ENCODE measurements at regions not wholly inside any gene's neighbourhood (a gene's known extent, or its start where the extent isn't known, plus 50 kb on each side); places are given as distances from the start of the nearest gene placed in this dataset.
"Not testable (repeated sequence)": the region's sequence is repeated elsewhere in the genome, so short reads cannot be mapped to it uniquely, and the experiment has no call there.

DNA sequence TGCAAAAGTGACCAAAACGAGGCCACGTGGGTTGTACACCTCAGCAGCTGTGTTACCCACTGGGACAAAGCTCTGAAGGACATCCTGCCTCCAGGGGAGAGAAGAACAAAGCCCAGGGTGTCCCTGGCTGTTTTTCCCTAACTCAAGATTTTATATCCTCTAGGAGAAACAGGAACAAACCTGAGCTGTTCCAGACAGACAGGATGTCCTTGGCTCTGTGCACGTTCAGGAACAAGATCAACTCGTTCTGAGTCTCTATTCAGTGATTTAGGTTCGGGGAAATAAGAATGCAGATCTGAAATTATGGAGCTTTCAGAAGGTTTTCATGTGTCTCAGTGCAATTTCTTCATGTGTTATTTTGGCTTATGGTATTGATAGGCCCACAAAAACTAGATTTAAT, 465.3 kb downstream of the TMEM121 start:
- not testable (repeated sequence) for DNase-seq

DNA sequence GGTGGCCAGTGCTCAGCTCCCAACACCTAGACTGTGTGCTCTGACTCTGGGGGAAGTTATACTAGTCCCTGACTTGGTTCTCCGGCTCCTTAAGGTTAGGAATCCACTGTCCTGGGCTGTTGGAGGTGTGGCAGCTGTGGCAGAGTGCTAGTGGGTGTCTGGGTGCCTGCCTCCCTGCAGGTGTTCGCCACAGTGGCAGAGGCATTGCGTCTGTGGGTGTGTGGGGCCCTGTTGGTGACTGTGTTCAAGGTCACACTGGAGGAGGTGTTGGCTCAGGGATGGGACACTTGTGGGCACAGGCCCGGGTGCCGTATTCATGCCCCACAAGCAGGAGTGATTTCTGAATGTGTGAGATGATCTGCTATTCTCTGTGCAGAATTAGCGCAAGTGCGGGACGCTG, 467.4 kb downstream of the TMEM121 start:
- no peak for DNase-seq

DNA sequence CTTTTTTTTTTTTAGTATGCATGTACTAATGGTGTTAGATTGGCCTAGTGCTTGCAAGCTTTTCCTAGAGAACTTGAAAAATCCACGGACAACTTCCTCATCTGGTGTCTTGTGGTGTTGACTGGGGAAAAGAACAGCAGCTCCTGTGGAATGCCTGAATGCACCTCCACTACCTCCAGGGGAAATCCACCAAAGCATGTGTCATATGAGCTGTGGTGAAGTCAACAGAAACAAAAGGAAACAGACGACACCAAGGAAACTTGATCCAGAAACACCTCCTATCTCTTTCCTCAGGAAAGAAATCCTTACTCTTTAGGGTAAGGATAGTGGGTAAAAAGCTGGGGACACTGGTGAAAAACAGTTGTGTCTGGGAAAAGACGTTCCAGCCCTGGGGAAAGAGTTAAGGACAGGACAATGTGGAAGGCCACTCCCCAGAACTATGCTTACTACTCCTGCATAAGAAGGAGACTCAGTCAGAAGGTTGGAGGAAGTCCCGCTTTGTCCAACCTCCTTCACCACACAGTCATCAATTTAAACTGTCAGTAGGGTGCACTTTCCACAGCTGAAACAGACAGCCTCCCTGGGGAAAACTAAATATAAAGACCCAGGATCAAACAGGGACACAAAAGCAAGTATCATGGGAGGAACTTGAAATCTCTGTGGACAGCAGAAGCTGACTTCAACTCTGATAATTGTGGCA, 468.8 kb downstream of the TMEM121 start:
- DNase-seq: not testable (repeated sequence)

DNA sequence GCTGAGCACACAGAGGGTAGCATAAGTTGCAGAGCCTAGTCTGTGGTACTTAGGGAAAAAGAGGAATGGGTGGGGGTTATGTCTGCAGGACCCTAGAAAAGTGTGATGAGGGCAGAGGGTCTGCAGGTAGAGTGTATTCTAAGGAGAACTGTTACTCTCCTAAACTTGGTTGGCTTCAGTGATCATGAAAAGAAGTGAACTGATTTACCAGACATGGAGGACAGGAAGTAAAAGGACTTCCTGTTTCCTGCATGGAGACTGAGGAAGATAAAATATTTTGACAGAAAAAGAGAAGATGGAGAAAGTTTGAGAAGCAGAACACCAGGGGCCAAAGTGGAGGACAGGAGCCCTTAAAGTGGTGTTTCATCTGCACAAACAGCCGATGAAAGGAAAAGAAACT, 472.2 kb downstream of the TMEM121 start:
- DNase-seq: not testable (repeated sequence)

DNA sequence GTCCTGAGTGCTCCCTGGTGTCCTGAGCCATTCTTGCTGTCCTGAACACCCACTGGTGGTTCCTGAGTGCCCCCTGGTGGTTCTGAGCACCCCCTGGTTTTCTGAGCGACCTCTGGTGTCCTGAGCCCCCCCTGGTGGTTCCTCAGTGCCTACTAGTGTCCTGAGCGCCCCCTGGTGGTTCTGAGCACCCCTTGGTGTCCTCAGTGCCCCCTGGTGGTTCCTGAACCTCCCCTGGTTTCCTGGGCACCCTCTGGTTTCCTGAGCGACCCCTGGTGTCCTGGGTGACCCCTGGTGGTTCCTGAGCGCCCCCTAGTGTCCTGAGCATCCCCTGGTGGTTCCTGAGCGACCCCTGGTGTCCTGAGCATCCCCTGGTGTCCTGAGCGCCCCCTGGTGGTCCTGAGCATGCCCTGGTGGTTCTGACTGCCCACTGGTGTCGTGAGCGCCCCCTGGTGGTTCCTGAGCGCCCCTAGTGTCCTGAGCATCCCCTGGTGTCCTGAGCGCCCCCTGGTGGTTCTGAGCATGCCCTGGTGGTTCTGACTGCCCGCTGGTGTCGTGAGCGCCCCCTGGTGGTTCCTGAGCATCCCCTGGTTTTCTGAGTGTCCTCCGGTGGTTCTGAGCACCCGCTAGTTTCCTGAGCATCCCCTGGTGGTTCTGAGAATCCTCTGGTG, 473.1 kb downstream of the TMEM121 start:
- DNase-seq: no peak

DNA sequence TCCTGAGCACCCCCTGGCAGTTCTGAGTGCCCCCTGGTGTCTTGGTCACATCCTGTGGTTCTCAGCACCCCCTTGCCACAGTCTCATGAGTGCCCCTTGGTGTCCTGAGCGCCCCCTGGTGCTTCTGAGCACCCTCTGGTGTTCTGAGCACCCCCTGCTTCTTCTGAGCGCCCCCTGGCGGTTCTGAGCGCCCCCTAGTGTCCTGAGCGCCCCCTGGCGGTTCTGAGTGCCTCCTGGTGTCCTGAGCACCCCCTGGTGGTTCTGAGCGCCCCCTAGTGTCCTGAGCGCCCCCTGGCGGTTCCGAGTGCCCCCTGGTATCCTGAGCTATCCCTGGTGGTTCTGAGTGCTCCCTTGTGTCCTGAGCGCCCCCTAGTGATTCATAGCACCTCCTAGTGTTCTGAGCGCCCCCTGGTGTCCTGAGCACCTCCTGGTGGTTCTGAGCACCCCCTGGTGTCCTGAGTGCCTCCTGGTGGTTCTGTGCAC, 473.7 kb downstream of the TMEM121 start:
- DNase-seq: not testable (repeated sequence)

DNA sequence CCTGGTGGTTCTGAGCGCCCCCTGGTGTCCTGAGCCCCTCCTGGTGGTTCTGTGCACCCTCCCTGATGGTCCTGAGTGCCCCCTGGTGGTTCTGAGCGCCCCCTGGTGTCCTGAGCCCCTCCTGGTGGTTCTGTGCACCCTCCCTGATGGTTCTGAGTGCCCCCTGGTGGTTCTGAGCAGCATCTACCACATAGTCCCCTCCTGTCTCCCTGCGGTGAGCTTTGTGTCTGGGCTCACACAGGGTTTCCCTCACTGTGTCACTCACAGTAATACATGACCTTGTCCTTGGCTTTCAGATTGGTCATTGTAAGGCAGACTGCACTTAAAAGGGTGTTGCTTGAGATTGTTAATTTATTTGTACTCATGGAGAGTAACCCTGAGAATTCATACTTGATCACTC, 474.9 kb downstream of the TMEM121 start:
- not testable (repeated sequence) for DNase-seq

DNA sequence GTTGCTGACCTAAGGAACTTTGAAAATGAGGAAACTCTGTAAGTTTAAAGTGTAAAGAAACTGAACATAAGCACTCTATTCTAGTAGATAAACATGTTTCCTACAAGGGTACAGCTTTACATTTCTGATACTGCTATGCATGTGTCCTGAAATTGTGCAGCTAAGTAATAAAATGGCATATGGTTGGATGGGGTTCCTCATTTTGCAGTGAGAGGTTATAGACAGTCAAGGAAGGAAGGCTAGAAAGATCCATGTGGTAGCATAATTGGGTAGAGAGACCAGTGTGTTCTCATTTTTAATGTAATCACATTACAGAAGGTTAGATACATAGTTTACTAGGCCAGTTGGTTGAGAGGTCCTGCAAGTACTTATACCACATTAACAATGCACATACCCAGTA, 477.0 kb downstream of the TMEM121 start:
- no peak for DNase-seq

DNA sequence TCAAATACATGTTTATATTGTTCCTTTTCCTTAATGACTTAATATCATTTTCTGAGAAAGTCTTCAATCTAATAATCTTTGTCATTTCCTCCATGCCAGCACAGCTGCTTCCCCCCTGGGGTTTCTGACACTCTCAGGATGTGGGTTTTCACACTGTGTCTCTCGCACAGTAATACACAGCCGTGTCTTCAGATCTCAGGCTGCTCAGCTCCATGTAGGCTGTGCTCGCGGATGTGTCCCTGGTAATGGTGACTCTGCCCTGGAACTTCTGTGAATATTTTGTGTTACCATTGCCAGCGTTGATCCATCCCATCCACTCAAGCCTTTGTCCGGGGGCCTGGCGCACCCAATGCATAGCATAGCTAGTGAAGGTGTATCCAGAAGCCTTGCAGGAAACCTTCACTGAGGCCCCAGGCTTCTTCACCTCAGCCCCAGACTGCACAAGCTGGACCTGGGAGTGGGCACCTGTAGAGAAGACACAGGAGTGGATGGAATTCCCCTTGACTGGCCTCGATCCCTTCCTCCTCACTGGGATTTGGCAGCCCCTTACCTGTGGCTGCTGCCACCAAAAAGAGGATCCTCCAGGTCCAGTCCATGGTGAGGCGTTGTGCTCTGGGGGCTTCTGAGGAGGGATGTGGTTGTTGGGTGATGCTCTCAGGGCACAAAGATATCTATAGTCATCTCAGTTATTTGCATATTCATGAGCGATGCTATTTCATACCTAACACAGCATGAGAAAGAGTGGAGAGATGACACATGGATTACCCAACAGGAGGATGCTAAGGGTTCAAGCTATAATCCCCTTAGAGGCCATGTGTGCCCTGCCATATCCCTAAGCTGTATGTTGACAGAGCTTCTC, 478.8 kb downstream of the TMEM121 start:
- not testable (repeated sequence) for DNase-seq

DNA sequence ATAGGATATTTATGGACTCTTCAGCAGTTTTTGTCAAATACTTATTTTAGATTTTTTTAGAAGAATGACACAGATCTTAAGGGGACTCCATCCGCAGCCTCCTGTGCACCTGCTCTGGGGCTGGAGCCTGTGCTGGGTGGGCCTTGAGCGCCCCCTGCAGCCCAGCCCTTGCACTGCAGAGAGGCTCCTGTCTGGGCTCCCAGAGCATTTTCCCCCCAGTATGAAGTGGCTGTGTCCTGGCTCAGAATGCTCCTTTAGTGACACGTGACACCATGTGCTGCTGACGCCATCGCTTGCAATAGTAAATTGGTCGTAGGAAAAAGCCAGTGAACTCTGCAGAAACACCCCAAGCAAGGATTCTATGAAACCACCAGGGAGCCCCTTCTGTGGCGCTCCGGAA, 479.7 kb downstream of the TMEM121 start:
- DNase-seq: not testable (repeated sequence)

DNA sequence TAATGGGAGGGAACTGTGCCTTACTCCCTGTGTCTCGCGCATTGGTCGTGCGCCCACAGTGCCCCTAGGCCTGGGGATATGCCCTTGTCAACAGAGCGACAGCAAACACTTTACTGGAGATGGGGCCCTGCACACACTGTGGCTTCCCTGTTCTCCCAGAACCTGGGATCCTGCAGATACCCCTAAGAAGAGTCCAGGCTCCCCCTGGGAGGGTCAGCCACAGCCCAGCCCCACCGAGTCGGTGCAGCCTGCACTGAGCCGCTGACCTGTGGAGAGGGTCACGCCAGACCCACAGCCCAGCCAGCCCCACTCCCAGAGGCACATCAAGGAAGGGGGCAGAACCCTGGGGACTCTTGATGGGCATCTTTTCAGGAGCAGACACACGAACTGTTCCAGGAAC, 480.3 kb downstream of the TMEM121 start:
- DNase-seq: not testable (repeated sequence)

DNA sequence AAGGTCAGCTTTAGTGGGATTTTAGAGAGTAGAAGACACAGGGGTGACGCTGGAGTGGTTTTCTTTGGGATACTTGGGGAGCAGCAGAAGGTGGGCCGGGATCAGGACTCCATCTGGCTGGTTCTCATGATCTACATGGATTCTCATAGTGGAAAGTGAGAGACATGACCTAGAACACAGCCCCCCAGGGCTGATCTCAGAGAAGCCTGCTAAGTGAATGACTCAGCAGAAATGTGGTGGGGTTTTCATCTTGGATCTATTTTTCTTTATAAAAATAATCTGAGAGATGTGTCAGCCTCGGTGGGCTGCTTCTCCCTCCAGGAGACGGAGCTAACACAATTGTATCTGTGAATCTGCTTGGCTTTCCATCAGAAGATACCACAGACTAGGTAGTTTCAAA, 484.4 kb downstream of the TMEM121 start:
- no peak for DNase-seq

DNA sequence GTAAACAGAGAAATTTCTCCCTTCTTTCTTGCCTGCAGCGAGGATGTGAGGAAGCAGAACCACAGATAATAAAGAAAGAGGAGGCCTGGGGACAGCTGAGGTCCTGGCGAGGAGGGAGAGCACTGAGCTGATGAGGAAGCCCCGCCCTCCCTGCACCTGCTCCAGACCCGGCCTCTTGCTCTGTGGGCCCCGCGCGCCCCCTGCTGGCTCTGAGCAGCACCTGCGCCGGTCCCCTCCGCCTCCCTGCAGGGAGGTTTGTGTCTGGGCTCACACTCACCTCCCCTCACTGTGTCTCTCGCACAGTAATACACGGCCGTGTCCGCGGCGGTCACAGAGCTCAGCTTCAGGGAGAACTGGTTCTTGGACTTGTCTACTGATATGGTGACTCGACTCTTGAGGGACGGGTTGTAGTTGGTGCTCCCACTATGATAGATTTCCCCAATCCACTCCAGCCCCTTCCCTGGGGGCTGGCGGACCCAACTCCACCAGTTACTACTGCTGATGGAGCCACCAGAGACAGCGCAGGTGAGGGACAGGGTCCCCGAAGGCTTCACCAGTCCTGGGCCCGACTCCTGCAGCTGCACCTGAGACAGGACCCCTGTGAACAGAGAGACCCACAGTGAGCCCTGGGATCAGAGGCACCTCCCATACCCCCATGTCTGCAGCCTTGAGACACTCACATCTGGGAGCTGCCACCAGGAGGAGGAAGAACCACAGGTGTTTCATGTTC, 485.4 kb downstream of the TMEM121 start:
- not testable (repeated sequence) for DNase-seq

DNA sequence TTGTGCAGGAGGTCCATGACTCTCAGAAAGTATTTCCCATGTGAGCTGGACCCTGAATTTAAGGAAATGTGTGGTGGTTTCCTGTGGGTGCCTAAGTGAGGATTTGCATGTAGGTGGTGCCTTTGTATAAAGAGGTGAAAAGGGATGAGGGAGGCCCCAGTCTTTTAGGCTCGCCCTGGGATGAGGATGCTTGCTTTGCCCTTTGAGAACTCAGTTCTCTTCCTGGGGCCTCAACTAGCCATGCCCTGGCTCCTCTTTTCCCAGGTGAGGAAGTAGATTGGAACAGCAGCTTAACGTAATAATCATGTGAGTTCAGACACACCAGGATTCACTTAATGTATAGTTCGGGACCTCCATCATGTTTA, 486.0 kb downstream of the TMEM121 start:
- not testable (repeated sequence) for DNase-seq

DNA sequence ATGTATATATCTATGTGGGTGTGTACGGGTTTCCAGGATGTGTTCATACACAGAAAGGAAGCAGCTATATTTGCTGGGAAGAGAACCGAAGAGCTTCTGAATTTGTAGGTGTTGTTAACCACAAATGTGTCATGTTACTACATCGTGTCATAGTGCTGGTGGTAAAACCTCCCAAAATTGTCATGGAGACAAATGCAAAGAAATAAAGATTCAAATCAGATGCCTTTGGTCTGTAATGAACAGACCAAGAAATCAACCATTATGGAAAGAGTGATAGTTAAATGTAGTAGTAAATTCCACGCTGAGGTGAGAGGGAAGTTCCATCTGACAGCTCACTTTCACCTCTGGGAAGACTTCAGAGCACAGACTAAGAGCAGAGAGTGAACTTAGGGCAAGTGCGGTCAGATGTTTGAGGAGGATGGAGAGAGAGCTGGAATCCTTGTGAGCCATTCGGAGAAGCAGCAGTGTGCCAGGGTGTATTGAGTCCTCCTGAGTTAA, 487.5 kb downstream of the TMEM121 start:
- no peak for DNase-seq

DNA sequence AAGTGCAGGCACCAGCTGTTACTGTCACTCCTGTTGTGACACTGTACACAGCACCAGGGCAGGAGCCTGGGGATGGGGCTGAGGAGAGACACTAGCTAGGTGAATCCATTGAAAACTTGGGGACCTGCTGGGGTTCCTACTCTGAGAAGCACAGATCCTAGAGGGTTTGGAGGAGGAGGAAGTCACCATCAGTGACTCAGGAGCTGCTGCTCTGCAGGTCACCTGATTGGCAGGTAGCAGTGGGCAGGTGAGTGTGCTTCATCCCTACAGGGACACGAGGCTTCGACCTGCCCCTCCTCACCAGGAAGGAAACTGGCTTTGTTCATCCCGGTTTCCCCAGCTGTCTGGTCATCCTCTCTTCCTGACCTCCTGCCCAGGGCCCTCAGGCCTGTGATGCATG, 491.6 kb downstream of the TMEM121 start:
- DNase-seq: not testable (repeated sequence)

DNA sequence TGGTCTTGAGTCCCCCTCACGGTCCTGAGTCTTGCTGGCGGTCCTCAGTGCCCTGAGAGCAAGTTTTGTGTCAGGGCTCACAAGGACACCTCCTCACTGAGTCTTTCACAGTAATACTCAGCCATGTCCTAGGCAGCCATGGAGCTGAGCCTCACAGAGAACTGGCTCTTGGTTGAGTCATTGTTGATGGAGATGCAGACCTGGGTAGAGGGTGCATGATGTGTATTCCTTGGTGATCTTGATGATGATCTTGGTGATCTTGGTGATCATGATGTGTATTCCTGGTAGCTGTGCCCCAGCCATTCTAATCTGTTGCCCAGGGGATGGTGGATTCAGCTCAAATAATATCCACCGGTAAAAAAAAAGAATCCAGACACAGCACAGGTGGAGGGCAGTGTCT, 495.4 kb downstream of the TMEM121 start:
- DNase-seq: no peak

DNA sequence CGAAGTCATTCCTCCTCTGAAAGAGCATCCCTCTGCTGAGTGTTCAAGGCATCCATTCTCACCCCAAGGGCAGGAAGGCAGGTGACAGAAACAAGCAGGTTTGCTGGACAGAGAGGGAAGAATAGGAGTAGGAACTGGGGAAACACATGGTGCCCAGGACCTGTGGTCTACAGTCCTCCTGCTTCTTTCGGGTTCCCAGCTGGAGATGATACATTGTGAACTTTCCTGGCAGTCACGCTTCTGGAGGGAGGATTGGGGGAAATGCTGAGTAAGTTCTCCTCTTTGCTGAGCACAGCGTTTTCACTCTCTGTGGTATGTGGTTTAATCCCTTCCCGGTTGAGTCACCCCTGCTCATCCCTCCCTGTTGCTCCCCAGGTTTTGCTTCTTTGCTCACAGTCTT, 496.3 kb downstream of the TMEM121 start:
- DNase-seq: not testable (repeated sequence)

DNA sequence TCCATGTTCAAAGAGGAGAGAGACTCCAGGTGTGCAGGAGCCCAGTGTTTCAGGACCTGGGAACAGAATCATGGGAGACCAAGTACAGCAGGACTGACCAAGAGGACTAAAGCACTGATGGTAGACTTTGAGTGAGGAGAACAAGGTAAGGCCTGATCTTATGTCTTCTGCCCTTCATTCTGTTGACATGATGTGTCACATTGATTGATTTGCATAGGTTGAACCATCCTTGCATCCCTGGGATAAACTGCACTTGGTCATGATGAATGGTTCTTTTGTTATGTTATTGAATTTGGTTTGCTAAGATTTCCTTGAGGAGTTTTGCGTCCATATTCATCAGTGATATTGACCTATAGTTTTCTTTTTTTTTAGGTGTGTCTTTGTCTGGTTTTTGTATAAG, 497.0 kb downstream of the TMEM121 start:
- no peak for DNase-seq

DNA sequence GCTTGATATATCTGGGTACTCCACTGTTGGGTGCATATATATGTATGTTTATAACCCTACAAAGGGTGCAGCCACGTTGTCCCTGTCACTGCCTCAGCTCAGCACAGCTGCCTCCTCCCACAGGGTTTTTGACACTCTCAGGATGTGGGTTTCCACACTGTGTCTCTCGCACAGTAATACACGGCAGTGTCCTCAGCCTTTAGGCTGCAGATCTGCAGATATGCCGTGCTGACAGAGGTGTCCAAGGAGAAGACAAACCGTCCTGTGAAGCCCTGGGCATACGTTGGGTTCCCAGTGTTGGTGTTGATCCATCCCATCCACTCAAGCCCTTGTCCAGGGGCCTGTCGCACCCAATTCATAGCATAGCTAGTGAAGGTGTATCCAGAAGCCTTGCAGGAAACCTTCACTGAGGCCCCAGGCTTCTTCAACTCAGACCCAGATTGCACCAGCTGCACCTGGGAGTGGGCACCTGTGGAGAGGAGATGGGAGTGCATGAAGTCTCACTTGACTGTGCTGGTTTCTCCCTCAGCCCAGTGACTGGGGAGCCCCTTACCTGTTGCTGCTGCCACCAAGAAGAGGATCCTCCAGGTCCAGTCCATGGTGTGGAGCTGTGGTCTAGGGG, 498.7 kb downstream of the TMEM121 start:
- no peak for DNase-seq

DNA sequence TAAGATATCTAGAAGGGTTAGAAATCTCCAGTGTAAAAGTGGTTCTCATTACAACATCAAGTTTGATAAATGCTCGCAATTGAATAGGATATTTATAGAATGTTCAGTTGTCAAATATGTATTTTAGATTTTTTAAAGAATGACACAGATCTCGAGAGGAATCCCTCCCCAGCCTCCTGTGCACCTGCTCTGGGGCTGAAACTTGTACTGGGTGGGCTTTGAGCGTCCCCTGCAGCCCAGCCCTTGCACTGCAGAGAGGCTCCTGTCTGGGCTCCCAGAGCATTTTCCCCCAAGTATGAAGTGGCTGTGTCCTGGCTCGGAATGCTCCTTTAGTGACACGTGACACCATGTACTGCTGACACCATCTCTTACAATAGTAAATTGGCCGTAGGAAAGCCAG, 499.6 kb downstream of the TMEM121 start:
- DNase-seq: no peak

DNA sequence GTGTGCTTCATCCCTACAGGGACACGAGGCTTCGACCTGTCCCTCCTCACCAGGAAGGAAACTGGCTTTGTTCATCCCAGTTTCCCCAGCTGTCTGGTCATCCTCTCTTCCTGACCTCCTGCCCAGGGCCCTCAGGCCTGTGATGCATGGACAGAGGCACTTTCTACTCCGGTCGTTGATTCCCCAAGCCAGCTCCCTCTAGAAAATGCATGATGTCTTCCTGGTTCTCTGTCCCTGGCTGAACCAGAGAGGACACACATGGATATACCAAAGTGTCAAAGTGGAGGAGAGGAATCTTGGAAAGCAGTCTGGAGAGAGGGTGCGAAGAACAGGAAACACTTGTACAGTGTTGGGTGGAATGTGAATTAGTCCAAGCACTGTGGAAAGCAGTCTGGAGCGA, 501.4 kb downstream of the TMEM121 start:
- not testable (repeated sequence) for DNase-seq
